Smooth muscle cell of the brain vasculature (primary cell): ENCODE measurements at regions not wholly inside any gene's neighbourhood (a gene's known extent, or its start where the extent isn't known, plus 50 kb on each side); places are given as distances from the start of the nearest gene placed in this dataset.
A peak's percentile ranks its signal among the peaks of the same experiment; 100 is the strongest.
"Not testable (repeated sequence)": the region's sequence is repeated elsewhere in the genome, so short reads cannot be mapped to it uniquely, and the experiment has no call there.

Experiments
- DNase-seq: peaks from one replicate; pipeline ENCODE4 v3.0.0-alpha.2; 2012; ENCODE audit warnings: low read depth, low spot score

- no peak for DNase-seq
Observed at GRCh38 chr3:174336784-174337183, 522.4 kb upstream of the NAALADL2 start.

- DNase-seq, result no peak
Observed at GRCh38 chr3:174337227-174337626, 521.9 kb upstream of the NAALADL2 start.

- no peak for DNase-seq
Observed at GRCh38 chr3:174340624-174341587, 518.2 kb upstream of the NAALADL2 start.

GRCh38 chr3:174342171-174342570 is 517.0 kb upstream of the NAALADL2 start:
- no peak for DNase-seq

- DNase-seq, result no peak
Observed at GRCh38 chr3:174342941-174343501, 516.1 kb upstream of the NAALADL2 start.

- DNase-seq, result no peak
Observed at GRCh38 chr3:174346141-174346540, 513.0 kb upstream of the NAALADL2 start.

GRCh38 chr3:174346571-174346970 is 512.6 kb upstream of the NAALADL2 start:
- DNase-seq, result no peak

- DNase-seq, result no peak
Observed at GRCh38 chr3:174347474-174348138, 511.5 kb upstream of the NAALADL2 start.

GRCh38 chr3:174352227-174352626 is 506.9 kb upstream of the NAALADL2 start:
- DNase-seq, result no peak

GRCh38 chr3:174355505-174355904 is 503.6 kb upstream of the NAALADL2 start:
- DNase-seq, result no peak

GRCh38 chr3:174356596-174356995 is 502.5 kb upstream of the NAALADL2 start:
- DNase-seq, result no peak

GRCh38 chr3:174358252-174358651 is 500.9 kb upstream of the NAALADL2 start:
- no peak for DNase-seq

- DNase-seq, result no peak
Observed at GRCh38 chr3:174362556-174362955, 496.6 kb upstream of the NAALADL2 start.

- DNase-seq, result no peak
Observed at GRCh38 chr3:174363256-174363655, 495.9 kb upstream of the NAALADL2 start.

GRCh38 chr3:174365796-174366195 is 493.3 kb upstream of the NAALADL2 start:
- no peak for DNase-seq

GRCh38 chr3:174366904-174367303 is 492.2 kb upstream of the NAALADL2 start:
- not testable (repeated sequence) for DNase-seq

- DNase-seq, result no peak
Observed at GRCh38 chr3:174376346-174376745, 482.8 kb upstream of the NAALADL2 start.

- DNase-seq, result no peak
Observed at GRCh38 chr3:174377096-174377495, 482.0 kb upstream of the NAALADL2 start.

GRCh38 chr3:174377684-174378083 is 481.4 kb upstream of the NAALADL2 start:
- DNase-seq, result no peak

GRCh38 chr3:174382878-174383277 is 476.3 kb upstream of the NAALADL2 start:
- no peak for DNase-seq

GRCh38 chr3:174387736-174388135 is 471.4 kb upstream of the NAALADL2 start:
- no peak for DNase-seq

- peak; percentile 6 for DNase-seq
Observed at GRCh38 chr3:174397848-174398247, 461.3 kb upstream of the NAALADL2 start.
